Neural progenitor cell (in vitro differentiated cells): ENCODE measurements at regions not wholly inside any gene's neighbourhood (a gene's known extent, or its start where the extent isn't known, plus 50 kb on each side); places are given as distances from the start of the nearest gene placed in this dataset.

Source experiments
- DNase-seq: peaks from one replicate; pipeline ENCODE4 v3.0.0-alpha.2; 2016; ENCODE audit warnings: low spot score
- H2AFZ ChIP-seq: fragments of 200-600 bp; sonication (generic); replicated peaks from 2 replicates; pipeline ENCODE4 v1.6.1; 2016; ENCODE audit warnings: antibody characterized with exemption
- H3F3A ChIP-seq: fragments of 200-600 bp; sonication (generic); 2 replicates; pipeline ENCODE4 v1.6.1; 2016; ENCODE audit warnings: antibody characterized with exemption, low read depth
- H3K27ac ChIP-seq: fragments of 200-600 bp; sonication (generic); 2 replicates; pipeline ENCODE4 v1.5.1; 2016; ENCODE audit warnings: mild to moderate bottlenecking
- H3K27me3 ChIP-seq: fragments of 200-600 bp; sonication (generic); 2 replicates; pipeline ENCODE4 v1.6.1; 2016; ENCODE audit warnings: mild to moderate bottlenecking, moderate library complexity
- H3K36me3 ChIP-seq: fragments of 200-600 bp; sonication (generic); 2 replicates; pipeline ENCODE4 v1.5.1; 2016
- H3K4me1 ChIP-seq: fragments of 200-600 bp; sonication (generic); 2 replicates; pipeline ENCODE4 v1.6.1; 2016; ENCODE audit warnings: mixed run types
- H3K4me2 ChIP-seq: fragments of 200-600 bp; sonication (generic); 2 replicates; pipeline ENCODE4 v1.6.1; 2016
- H3K4me3 ChIP-seq: fragments of 200-600 bp; sonication (generic); 2 replicates; pipeline ENCODE4 v1.5.1; 2016
- H3K79me2 ChIP-seq: fragments of 200-600 bp; sonication (generic); 2 replicates; pipeline ENCODE4 v1.6.1; 2016; ENCODE audit warnings: low read depth
- H3K9ac ChIP-seq: fragments of 200-600 bp; sonication (generic); 2 replicates; pipeline ENCODE4 v1.6.1; 2016
- H3K9me3 ChIP-seq: fragments of 200-600 bp; sonication (generic); 2 replicates; pipeline ENCODE4 v1.5.1; 2016; ENCODE audit warnings: low read depth
- H4K20me1 ChIP-seq: fragments of 200-600 bp; sonication (generic); 2 replicates; pipeline ENCODE4 v1.6.1; 2016; ENCODE audit warnings: low read depth
- H3K27ac Mint-ChIP-seq: 3 replicates; pipeline ENCODE4 v1.8.0; 2021; ENCODE audit warnings: mixed read lengths
- H3K27me3 Mint-ChIP-seq: 2 replicates; pipeline ENCODE4 v1.8.0; 2022; ENCODE audit warnings: low read depth, mild to moderate bottlenecking, inconsistent platforms, moderate library complexity, mixed read lengths; ENCODE audit not compliant: insufficient read depth
- H3K36me3 Mint-ChIP-seq: 3 replicates; pipeline ENCODE4 v1.8.0; 2021; ENCODE audit warnings: mixed read lengths
- H3K4me1 Mint-ChIP-seq: 3 replicates; pipeline ENCODE4 v1.8.0; 2021; ENCODE audit warnings: mixed read lengths
- H3K4me3 Mint-ChIP-seq: 3 replicates; pipeline ENCODE4 v1.8.0; 2021; ENCODE audit warnings: mild to moderate bottlenecking, moderate library complexity, mixed read lengths
- H3K9me3 Mint-ChIP-seq: 3 replicates; pipeline ENCODE4 v1.8.0; 2020; ENCODE audit warnings: mixed read lengths
- CTCF ChIP-seq: fragments of 200-600 bp; sonication (generic); IDR thresholded peaks from 2 replicates; pipeline ENCODE4 v1.5.1; 2017; ENCODE audit warnings: antibody characterized with exemption, mild to moderate bottlenecking
- EZH2 ChIP-seq: fragments of 200-600 bp; sonication (generic); IDR thresholded peaks from 2 replicates; pipeline ENCODE4 v1.6.1; 2017; ENCODE audit warnings: antibody characterized with exemption, mild to moderate bottlenecking, moderate library complexity
- EZH2phosphoT487 ChIP-seq: fragments of 200-600 bp; sonication (generic); IDR thresholded peaks from 2 replicates; pipeline ENCODE4 v1.6.1; 2017; ENCODE audit warnings: antibody characterized with exemption

GRCh38 chr9:108469654-108470053 is 386.1 kb downstream of the ACTL7B start:
- no peak overlapping the region for H3K4me2 ChIP-seq
- TF ChIP-seq EZH2 = no peak
- no peak for TF ChIP-seq EZH2phosphoT487
- TF ChIP-seq CTCF = no peak
- no peaks in the 10 kb centered on the region for H3K36me3 ChIP-seq
- no peaks in the 10 kb centered on the region for H3K36me3 Mint-ChIP-seq
- peaks cover 15% of the 10 kb centered on the region for H3K4me1 ChIP-seq
- no peaks in the 10 kb centered on the region for H4K20me1 ChIP-seq
- no peak overlapping the region for H3K27ac ChIP-seq
- no peaks in the 10 kb centered on the region for H3K27me3 ChIP-seq
- no peaks in the 10 kb centered on the region for H3K79me2 ChIP-seq
- no peak for DNase-seq
- no peak overlapping the region for H3K27ac Mint-ChIP-seq
- no peaks in the 10 kb centered on the region for H3K9me3 ChIP-seq
- no peaks in the 10 kb centered on the region for H3K27me3 Mint-ChIP-seq
- no peaks in the 10 kb centered on the region for H3F3A ChIP-seq
- H2AFZ ChIP-seq = no peak overlapping the region
- H3K9me3 Mint-ChIP-seq = no peaks in the 10 kb centered on the region
- H3K9ac ChIP-seq = no peak overlapping the region
- peaks cover 9% of the 10 kb centered on the region for H3K4me1 Mint-ChIP-seq
- H3K4me3 ChIP-seq = no peak overlapping the region
- H3K4me3 Mint-ChIP-seq = no peak overlapping the region

GRCh38 chr9:108468364-108468763 is 387.4 kb downstream of the ACTL7B start:
- peaks cover 2% of the 10 kb centered on the region for H3K4me1 ChIP-seq
- Mint-ChIP-seq H3K4me1 (no peaks in the 10 kb centered on the region), H3K36me3 (no peaks in the 10 kb centered on the region), H3K9me3 (no peaks in the 10 kb centered on the region), H3K27ac (no peak overlapping the region), H3K27me3 (no peaks in the 10 kb centered on the region), H3K4me3 (no peak overlapping the region)
- H3F3A ChIP-seq = no peaks in the 10 kb centered on the region
- no peak overlapping the region for H3K4me2 ChIP-seq
- no peaks in the 10 kb centered on the region for H3K79me2 ChIP-seq
- DNase-seq = peak; percentile 48
- H3K36me3 ChIP-seq = no peaks in the 10 kb centered on the region
- H2AFZ ChIP-seq = no peak overlapping the region
- H4K20me1 ChIP-seq = no peaks in the 10 kb centered on the region
- H3K9me3 ChIP-seq = no peaks in the 10 kb centered on the region
- H3K27ac ChIP-seq = no peak overlapping the region
- H3K4me3 ChIP-seq = no peak overlapping the region
- TF ChIP-seq CTCF = peak; percentile 63
- no peak for TF ChIP-seq EZH2phosphoT487
- TF ChIP-seq EZH2 = no peak
- H3K9ac ChIP-seq = no peak overlapping the region
- no peaks in the 10 kb centered on the region for H3K27me3 ChIP-seq

GRCh38 chr9:108467653-108468324 is 388.0 kb downstream of the ACTL7B start:
- H3K4me1 ChIP-seq = no peaks in the 10 kb centered on the region

More at GRCh38 chr9:108467653-108468324, 388.0 kb downstream of the ACTL7B start:
- Histone ChIP-seq H3K4me3 (no peak overlapping the region), H3K36me3 (no peaks in the 10 kb centered on the region), H3K27me3 (no peaks in the 10 kb centered on the region), H3F3A (no peaks in the 10 kb centered on the region), H3K9ac (no peak overlapping the region), H2AFZ (no peak overlapping the region), H4K20me1 (no peaks in the 10 kb centered on the region), H3K79me2 (no peaks in the 10 kb centered on the region), H3K4me2 (no peak overlapping the region), H3K27ac (no peak overlapping the region), H3K9me3 (no peaks in the 10 kb centered on the region)
- Mint-ChIP-seq H3K27me3 (no peaks in the 10 kb centered on the region), H3K36me3 (no peaks in the 10 kb centered on the region), H3K27ac (no peak overlapping the region), H3K9me3 (no peaks in the 10 kb centered on the region), H3K4me1 (no peaks in the 10 kb centered on the region), H3K4me3 (no peak overlapping the region)
- no peak for DNase-seq
- TF ChIP-seq CTCF (no peak), EZH2phosphoT487 (no peak), EZH2 (no peak)
